Stimulated activated naive B cell treated with anti-CD40 and anti-IgM and Interleukin-4, amounts not matched to agents 10 μg/mL and 1 μg/mL and 100 μg/mL, for 72 hours (primary cell): ENCODE measurements at regions not wholly inside any gene's neighbourhood (a gene's known extent, or its start where the extent isn't known, plus 50 kb on each side); places are given as distances from the start of the nearest gene placed in this dataset.

Source experiments
- ATAC-seq, 2 donors: fragments of 150-1000 bp; cut with Tn5 transposase; replicated peaks; 2 replicates each; pipeline ENCODE4 v1.10.0; 2021; ENCODE audit warnings: moderate library complexity in 1 of 2
- DNase-seq: peaks from one replicate; pipeline ENCODE4 v3.0.0; 2021
- H3K27ac Mint-ChIP-seq: one replicate; pipeline ENCODE4 v1.8.0; 2022; ENCODE audit warnings: mild to moderate bottlenecking, mixed read lengths
- H3K27me3 Mint-ChIP-seq, 2 donors: one replicate each; pipeline ENCODE4 v1.8.0; 2022; ENCODE audit warnings: mixed read lengths in 2 of 2
- H3K36me3 Mint-ChIP-seq, 2 donors: one replicate each; pipeline ENCODE4 v1.8.0; 2022; ENCODE audit warnings: mixed read lengths in 2 of 2, mild to moderate bottlenecking in 1 of 2
- H3K4me1 Mint-ChIP-seq, 2 donors: one replicate each; pipeline ENCODE4 v1.8.0; 2022; ENCODE audit warnings: mixed read lengths in 2 of 2, mild to moderate bottlenecking in 1 of 2
- H3K4me3 Mint-ChIP-seq, 2 donors: one replicate each; pipeline ENCODE4 v1.8.0; 2022; ENCODE audit warnings: mild to moderate bottlenecking in 2 of 2, mixed read lengths in 2 of 2, moderate library complexity in 1 of 2
- H3K9me3 Mint-ChIP-seq, 2 donors: one replicate each; pipeline ENCODE4 v1.8.0; 2022; ENCODE audit warnings: mixed read lengths in 2 of 2, mild to moderate bottlenecking in 1 of 2

DNA sequence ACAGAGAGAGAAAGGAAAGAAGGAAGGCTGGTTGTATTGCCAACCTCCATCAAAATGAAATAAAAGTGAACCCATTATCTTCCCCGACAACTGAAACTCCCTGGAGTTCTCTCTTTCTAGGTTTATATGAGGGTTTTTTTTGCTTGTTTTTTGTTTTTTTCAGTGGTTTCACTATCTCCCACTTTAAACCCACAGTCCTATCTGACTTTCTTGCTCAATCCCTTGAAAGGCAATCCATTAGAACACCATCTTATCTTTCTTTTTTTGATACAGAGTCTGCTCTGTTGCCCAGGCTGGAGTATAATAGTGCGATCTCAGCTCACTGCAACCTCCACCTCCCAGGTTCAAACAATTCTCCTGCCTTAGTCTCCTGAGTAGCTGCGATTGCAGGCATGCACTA is 158.0 kb upstream of the MIR17HG start:
- Mint-ChIP-seq H3K27me3 (peaks cover 0 to under 1% of the 10 kb centered on the region in 2 donors), H3K4me3 (no peak overlapping the region)

DNA sequence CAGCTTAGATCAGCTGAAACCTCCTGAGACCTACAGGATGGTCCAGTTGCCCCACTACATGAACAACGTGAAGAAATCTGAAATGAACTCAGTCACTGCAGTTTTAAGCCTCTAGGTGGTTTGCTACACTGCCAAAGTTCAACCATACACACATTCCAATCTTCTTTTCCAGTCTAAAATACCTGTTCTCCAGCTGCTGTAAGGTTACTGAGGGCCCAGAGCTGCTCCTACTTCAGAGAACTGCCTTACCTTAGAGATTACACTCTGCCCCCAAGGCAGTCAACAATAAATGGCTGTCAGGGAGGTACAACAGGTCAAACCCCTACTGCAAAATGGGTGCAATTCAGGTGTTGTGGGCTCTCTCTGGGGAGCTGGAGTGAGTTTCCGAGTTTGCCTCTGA is 154.1 kb upstream of the MIR17HG start:
- H3K27ac Mint-ChIP-seq = no peak overlapping the region
- no peaks in the 10 kb centered on the region for H3K4me1 Mint-ChIP-seq
- no peak overlapping the region for H3K4me3 Mint-ChIP-seq
- no peaks in the 10 kb centered on the region for H3K36me3 Mint-ChIP-seq
- no peaks in the 10 kb centered on the region for H3K9me3 Mint-ChIP-seq
- no peak for DNase-seq
- ATAC-seq = no peak
- no peaks in the 10 kb centered on the region for H3K27me3 Mint-ChIP-seq

More for the DNA sequence above, 158.0 kb upstream of the MIR17HG start:
- DNase-seq (no peak), ATAC-seq (no peak)
- Mint-ChIP-seq H3K9me3 (no peaks in the 10 kb centered on the region), H3K27ac (no peak overlapping the region), H3K4me1 (no peaks in the 10 kb centered on the region), H3K36me3 (no peaks in the 10 kb centered on the region)

DNA sequence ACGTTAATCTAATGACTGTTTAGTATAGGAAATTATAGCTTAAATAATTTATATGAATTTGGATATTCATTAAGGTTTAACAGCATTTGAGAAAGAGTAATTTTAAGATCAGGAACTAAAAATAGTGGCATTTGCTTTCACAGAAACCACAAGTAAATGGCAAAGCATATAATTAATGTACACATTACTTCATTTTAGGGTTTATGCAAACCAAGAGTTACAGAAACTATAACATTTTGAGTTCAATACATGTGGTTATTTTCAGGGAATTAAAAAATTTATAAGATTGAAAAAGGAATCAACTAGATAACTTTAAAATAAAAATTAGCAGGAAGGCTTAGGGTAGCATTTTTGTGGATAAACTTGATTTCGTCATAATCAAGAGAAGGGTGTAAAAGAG is 151.7 kb upstream of the MIR17HG start:
- ATAC-seq = no peak
- Mint-ChIP-seq H3K4me3 (no peak overlapping the region), H3K27ac (no peak overlapping the region), H3K36me3 (no peaks in the 10 kb centered on the region), H3K27me3 (no peaks in the 10 kb centered on the region), H3K9me3 (no peaks in the 10 kb centered on the region), H3K4me1 (no peaks in the 10 kb centered on the region)
- DNase-seq = no peak

DNA sequence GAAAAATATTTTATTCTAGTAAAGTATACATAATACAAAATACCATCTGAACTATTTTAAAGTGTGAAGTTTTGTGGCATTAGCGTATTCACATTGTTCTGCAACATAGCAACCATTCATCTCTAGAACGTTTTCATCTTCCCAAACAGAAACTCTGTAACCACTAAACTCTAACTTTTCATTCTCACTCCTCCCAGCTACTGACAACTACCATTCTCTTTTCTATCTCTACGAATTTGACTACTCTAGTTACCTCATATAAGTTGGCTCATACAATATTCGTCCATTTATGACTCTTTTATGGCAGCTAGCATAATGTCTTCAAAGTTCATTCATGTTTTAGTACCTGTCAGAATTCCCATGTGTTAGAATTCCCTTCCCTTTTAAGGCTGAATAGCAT is 150.5 kb upstream of the MIR17HG start:
- H3K9me3 Mint-ChIP-seq = no peaks in the 10 kb centered on the region
- no peaks in the 10 kb centered on the region for H3K36me3 Mint-ChIP-seq
- H3K4me1 Mint-ChIP-seq = no peaks in the 10 kb centered on the region
- H3K4me3 Mint-ChIP-seq = no peak overlapping the region
- ATAC-seq (no peak), DNase-seq (no peak)
- H3K27ac Mint-ChIP-seq = no peak overlapping the region
- H3K27me3 Mint-ChIP-seq = no peaks in the 10 kb centered on the region

DNA sequence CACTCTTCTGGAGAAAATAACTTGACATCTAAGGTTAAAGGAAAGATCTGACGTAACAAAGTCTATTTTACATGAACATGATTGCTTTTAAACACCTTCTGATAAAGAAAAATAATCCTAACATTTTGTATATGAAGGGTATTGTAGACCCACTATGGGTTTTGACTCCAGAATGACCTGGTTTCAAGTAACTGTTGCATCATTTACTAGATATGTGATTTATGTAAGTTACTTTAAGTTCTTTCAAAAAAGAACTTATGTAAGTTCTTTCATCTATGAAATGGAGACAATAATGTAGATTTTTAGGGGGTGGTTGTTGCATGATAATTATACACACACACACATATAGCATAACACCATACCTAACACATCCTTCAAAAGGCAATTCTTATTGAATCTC is 147.6 kb upstream of the MIR17HG start:
- H3K4me1 Mint-ChIP-seq = no peaks in the 10 kb centered on the region
- H3K4me3 Mint-ChIP-seq = no peak overlapping the region
- no peaks in the 10 kb centered on the region for H3K36me3 Mint-ChIP-seq
- no peaks in the 10 kb centered on the region for H3K9me3 Mint-ChIP-seq
- no peak for ATAC-seq
- DNase-seq = no peak
- no peak overlapping the region for H3K27ac Mint-ChIP-seq
- no peaks in the 10 kb centered on the region for H3K27me3 Mint-ChIP-seq

DNA sequence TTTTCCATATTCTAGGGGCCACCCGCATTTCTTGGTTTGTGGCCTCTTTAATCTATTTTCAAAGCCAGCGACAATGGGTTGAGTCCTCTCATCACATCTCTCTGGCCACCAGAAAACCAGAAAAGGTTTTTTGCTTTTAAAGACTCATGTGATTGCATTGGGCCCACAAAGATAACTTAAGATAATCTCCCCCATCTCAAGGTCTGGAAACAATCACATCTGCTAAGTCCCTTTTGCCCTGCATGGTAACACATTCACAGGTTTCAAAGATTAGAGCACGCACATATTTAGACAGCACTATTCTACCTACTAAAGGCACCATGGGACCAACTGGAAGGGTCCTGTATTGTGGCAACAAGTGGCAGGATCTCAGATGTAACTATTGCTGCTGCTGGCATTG is 147.0 kb upstream of the MIR17HG start:
- Mint-ChIP-seq H3K27ac (no peak overlapping the region), H3K36me3 (no peaks in the 10 kb centered on the region), H3K9me3 (no peaks in the 10 kb centered on the region), H3K4me3 (no peak overlapping the region), H3K27me3 (no peaks in the 10 kb centered on the region), H3K4me1 (no peaks in the 10 kb centered on the region)
- no peak for ATAC-seq
- no peak for DNase-seq

DNA sequence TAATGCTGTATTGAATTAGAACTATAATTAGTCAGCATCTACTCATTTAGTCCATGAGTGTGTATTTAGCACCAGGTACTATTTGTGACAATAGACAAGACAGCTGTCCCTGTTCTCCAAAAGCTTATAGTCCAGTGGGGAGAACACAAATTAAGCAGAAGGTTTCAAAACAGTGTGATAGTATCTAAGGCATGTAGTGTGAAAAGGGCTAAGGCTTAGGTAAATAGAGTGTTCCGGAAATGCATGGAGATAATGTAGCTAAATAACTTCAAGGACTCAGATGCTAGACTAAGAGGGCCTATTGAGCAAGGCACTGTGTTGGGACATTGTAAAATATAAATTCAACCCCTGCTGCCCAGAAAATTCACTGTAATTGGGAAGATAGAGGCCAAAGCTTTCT is 144.1 kb upstream of the MIR17HG start:
- Mint-ChIP-seq H3K27me3 (no peaks in the 10 kb centered on the region), H3K27ac (no peak overlapping the region), H3K9me3 (no peaks in the 10 kb centered on the region), H3K4me3 (no peak overlapping the region), H3K36me3 (no peaks in the 10 kb centered on the region), H3K4me1 (no peaks in the 10 kb centered on the region)
- no peak for ATAC-seq
- no peak for DNase-seq

DNA sequence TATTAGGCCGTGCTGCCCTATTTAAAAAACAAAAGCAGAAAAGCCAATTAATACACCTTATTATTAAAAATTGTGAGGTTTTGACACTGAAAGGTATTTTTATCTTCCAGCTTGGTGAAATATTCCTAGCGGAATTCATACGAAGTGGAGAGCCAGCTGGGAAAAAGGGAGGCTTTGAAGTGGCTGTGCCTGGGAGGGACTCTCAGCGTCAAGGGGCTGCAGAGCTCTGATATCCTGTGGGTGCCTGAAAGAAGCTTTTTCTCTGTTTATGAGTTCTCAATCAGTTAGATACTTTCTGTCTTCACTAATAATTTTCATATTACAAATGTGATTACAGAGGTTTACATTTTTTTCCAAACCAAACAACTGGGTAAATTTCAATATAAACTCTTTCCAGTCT is 140.2 kb upstream of the MIR17HG start:
- H3K27me3 Mint-ChIP-seq = peaks cover 0 to 6% of the 10 kb centered on the region in 2 donors
- no peak overlapping the region for H3K27ac Mint-ChIP-seq
- H3K4me3 Mint-ChIP-seq = no peak overlapping the region
- H3K9me3 Mint-ChIP-seq = peaks cover 0 to 2% of the 10 kb centered on the region in 2 donors
- H3K36me3 Mint-ChIP-seq = no peaks in the 10 kb centered on the region
- ATAC-seq = no peak
- H3K4me1 Mint-ChIP-seq = no peaks in the 10 kb centered on the region
- DNase-seq = no peak

DNA sequence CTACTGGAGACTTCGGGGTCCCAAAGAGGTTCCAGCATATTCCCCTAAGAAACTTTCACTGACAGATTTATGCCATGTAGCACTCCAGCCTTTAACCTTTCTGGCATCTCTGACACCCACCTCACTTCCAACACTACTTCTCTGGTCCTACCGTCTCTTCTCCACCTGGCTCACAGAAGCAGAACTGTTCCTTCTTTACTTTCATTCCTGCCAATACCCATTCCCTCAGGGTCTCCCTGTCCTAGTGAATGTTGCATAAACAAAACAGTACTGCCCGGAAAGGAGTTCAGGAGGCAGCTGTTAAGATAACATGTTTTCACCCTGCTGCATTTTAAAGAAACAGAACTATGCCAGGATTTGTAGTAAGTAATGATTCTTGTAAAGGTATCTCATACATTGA is 136.0 kb upstream of the MIR17HG start:
- Mint-ChIP-seq H3K4me1 (no peaks in the 10 kb centered on the region), H3K27me3 (peaks cover 0 to 6% of the 10 kb centered on the region in 2 donors), H3K27ac (no peak overlapping the region), H3K36me3 (no peaks in the 10 kb centered on the region), H3K4me3 (no peak overlapping the region), H3K9me3 (peaks cover 0 to 2% of the 10 kb centered on the region in 2 donors)
- no peak for ATAC-seq
- DNase-seq = no peak

DNA sequence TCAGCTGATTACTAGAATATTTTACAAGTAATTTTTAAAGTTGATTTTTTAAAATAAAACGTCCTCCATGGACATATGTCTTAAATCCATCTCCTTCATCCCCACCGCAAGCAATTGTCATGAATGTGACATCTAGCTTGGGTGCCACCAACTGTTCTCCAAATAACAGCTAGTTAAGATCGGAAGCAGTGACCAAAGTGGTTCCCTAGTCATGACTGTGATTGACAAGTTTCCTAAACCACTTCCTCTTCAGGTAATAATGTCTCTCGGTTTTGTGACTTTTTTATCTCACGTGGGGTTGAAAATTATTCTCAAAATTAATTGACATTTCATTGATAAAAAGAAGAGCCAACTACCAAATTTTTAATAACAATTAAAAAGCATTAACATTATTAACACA is 135.3 kb upstream of the MIR17HG start:
- H3K36me3 Mint-ChIP-seq = no peaks in the 10 kb centered on the region
- DNase-seq = no peak
- peaks cover 0 to 6% of the 10 kb centered on the region in 2 donors for H3K27me3 Mint-ChIP-seq
- no peak overlapping the region for H3K27ac Mint-ChIP-seq
- H3K9me3 Mint-ChIP-seq = peaks cover 0 to 2% of the 10 kb centered on the region in 2 donors
- no peak overlapping the region for H3K4me3 Mint-ChIP-seq
- H3K4me1 Mint-ChIP-seq = no peaks in the 10 kb centered on the region
- no peak for ATAC-seq

DNA sequence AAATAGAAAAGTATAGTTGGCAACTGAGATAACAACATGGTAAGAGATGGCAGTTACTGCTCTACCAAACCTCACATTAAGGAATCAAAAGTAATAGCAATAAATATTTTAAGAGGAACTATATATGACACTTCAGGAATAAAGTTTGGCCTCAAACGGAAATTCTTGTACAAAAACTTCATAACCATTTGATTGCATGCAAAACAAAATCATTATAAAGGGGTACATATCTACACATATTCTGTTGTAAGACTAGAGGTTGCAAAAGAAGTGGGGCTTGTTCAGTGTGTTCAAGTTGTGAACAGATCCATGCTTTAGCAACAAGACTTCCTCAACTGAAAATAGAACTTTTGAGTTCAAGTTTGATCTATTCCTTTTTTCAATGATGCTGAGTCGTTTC is 133.5 kb upstream of the MIR17HG start:
- H3K9me3 Mint-ChIP-seq = peaks cover 0 to 2% of the 10 kb centered on the region in 2 donors
- DNase-seq = no peak
- H3K4me1 Mint-ChIP-seq = no peaks in the 10 kb centered on the region
- H3K4me3 Mint-ChIP-seq = no peak overlapping the region
- ATAC-seq = no peak
- peaks cover 0 to 6% of the 10 kb centered on the region in 2 donors for H3K27me3 Mint-ChIP-seq
- H3K27ac Mint-ChIP-seq = no peak overlapping the region
- H3K36me3 Mint-ChIP-seq = no peaks in the 10 kb centered on the region

DNA sequence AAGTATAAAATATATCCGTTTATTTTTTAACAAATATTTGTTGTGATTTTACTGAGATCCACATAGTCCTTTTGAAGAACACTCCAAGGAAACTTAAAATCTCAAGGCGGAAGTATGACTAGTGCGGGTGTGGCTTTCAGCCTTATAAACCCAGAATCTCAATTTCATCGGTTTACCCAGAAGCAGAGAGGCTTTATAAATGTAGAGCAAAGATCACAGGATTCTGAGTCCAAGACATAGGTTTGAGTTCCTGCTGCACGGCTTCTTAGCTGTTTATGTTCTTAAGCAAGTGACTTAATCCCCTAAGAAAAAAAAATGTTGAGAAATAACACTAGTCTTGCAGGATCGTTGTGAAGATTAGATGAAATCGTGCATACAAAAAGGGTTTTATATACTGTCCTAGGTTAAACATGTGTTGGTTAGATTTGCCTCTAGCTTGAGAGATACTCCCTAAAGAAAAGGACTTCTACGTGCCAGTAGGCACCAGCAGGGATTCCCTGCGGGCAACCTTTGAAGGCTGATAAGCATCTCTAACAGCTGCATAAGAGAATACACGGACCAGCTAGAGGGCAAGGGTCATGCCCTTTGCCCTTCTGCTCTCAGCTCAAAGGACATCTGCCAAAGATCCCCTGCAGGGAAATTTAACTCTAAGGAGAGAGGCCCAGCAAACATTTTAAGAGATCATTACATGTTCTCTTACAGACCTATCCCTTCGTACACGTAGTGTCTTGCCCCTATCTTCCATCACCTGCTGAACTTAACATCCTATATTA is 130.4 kb upstream of the MIR17HG start:
- no peaks in the 10 kb centered on the region for H3K9me3 Mint-ChIP-seq
- ATAC-seq (no peak), DNase-seq (no peak)
- no peaks in the 10 kb centered on the region for H3K36me3 Mint-ChIP-seq
- H3K27ac Mint-ChIP-seq = no peak overlapping the region
- H3K4me1 Mint-ChIP-seq = no peaks in the 10 kb centered on the region
- H3K4me3 Mint-ChIP-seq = no peak overlapping the region
- no peaks in the 10 kb centered on the region for H3K27me3 Mint-ChIP-seq

DNA sequence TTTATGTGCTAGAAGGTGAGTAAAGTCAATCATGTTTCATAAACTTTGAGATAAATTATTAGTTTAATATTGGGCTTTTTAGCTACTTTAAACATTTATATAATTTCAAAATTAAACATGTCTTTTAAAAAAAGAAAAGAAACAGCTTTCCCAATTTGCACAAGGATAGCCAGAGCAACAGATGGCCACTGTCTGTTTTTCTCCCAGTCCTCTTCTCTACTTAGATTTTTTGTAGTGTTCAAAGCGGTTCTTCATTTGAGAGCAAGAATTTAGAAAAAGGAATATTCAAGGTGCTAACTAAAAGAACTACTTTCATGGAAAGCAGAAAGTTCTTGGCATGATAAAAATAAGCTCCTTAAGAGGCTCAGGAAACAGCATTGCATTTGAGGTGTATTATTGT is 128.3 kb upstream of the MIR17HG start:
- Mint-ChIP-seq H3K27ac (no peak overlapping the region), H3K36me3 (no peaks in the 10 kb centered on the region), H3K27me3 (no peaks in the 10 kb centered on the region), H3K9me3 (no peaks in the 10 kb centered on the region), H3K4me1 (no peaks in the 10 kb centered on the region), H3K4me3 (no peak overlapping the region)
- no peak for DNase-seq
- ATAC-seq = no peak

DNA sequence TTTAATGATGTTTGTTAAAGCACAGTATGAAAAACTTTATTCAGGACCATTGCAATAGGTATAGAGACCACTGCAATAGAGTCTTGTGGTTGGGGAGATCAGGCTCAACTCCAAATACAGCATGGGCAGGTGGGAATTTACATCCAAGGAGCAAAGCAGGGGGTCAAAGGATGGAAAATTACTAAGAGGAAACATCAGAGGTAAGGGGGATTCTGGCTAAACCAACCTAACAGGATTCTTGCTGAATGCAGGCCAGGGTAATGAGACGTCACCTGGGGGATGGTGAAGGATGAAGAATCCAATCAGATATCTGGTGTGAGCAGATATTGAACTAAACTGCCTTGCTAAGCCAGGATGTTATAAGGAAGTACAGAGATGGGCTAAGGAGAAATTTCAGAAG is 126.6 kb upstream of the MIR17HG start:
- no peaks in the 10 kb centered on the region for H3K27me3 Mint-ChIP-seq
- ATAC-seq (no peak), DNase-seq (no peak)
- no peaks in the 10 kb centered on the region for H3K9me3 Mint-ChIP-seq
- H3K4me1 Mint-ChIP-seq = no peaks in the 10 kb centered on the region
- no peaks in the 10 kb centered on the region for H3K36me3 Mint-ChIP-seq
- H3K4me3 Mint-ChIP-seq = no peak overlapping the region
- H3K27ac Mint-ChIP-seq = no peak overlapping the region

DNA sequence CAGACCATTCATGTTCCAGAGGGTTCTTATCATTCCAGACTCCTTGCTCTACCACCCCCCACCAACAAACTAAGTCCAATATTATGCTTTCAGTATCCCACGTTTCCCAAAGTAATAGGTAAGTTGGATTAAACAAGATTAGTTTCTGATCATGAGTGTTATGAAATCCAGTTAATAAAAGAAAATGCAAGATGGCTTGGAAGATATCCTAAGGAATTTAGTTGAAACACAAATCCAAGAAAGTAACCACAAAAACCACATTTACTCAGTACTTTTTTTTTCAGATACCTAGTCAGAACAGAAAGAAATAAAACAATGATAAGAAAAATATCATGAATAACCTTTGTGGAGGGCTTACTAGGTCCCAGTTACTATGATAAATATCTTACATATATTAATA is 119.4 kb upstream of the MIR17HG start:
- no peak overlapping the region for H3K4me3 Mint-ChIP-seq
- no peaks in the 10 kb centered on the region for H3K27me3 Mint-ChIP-seq
- H3K27ac Mint-ChIP-seq = no peak overlapping the region
- H3K36me3 Mint-ChIP-seq = no peaks in the 10 kb centered on the region
- ATAC-seq = no peak
- no peak for DNase-seq
- H3K9me3 Mint-ChIP-seq = no peaks in the 10 kb centered on the region
- no peaks in the 10 kb centered on the region for H3K4me1 Mint-ChIP-seq

DNA sequence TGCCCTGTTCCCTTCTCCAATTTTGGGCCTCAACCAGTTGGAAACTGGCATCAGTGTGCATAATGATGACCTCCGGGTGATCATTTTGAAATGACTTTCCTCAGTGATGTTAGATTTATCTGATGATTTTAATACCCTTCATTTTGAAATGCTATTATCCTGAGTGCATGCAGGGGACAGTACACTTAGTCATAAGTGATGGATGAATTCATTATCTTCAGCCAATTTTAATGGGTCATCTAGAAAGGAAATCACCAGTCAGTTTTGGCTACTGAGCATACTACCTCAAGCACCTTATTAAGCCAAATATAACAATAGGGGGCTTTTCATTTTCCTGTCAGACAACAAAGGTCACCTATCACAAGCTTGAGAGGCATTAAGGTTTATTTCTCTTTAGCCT is 118.5 kb upstream of the MIR17HG start:
- ATAC-seq (no peak), DNase-seq (no peak)
- Mint-ChIP-seq H3K36me3 (no peaks in the 10 kb centered on the region), H3K27me3 (no peaks in the 10 kb centered on the region), H3K4me1 (no peaks in the 10 kb centered on the region), H3K9me3 (no peaks in the 10 kb centered on the region), H3K4me3 (no peak overlapping the region), H3K27ac (no peak overlapping the region)
